ENCODE measurements at regions not wholly inside any gene's neighbourhood (a gene's known extent, or its start where the extent isn't known, plus 50 kb on each side); places are given as distances from the start of the nearest gene placed in this dataset.

DNA sequence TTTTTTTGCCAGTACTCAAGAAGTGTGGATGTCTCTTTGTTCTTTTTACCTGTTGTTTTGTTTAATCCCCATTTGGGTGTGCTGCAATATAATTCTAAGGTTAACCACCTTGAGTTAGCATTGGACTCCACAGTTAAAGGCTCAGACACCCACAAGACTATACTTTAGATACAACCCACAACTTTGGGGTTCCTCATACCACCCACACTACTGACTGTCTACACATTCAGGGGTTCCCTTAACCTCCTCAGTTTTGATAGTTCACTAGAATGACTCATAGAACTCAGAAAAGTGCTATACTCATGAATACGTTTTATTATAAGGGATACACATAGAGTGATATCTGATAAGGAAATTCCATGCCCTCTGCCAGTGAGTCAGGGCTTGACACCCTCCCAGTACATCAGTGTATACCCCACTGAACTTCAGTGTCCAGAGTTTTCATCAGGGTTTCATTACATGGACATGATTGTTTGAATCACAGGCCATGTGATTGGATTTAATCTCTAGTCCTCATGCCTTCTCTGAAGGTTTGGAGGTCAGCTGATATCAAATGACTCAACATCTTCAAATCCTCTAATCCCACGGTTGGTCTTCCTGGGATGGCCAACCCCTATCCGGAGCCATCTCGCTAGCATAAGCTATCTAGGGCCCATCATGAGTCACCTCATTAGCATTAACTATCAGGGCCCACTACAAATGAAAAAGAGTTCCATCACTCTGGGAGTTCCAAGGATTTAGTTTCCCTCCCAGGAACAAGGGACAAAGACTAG lies 357.7 kb upstream of the EMCN start:
- Histone ChIP-seq H3K4me2 (ENCODE audit: low read depth, low read length) (no peak overlapping the region), H4K5ac (ENCODE audit: low read depth, low read length) (no peak overlapping the region), H3K27ac (ENCODE audit: insufficient read depth, low read length) (no peak overlapping the region), H2AK9ac (replicated peaks; ENCODE audit: low read depth, low read length, poor library complexity) (no peak overlapping the region), H3K4ac (ENCODE audit: low read depth, low read length) (no peak overlapping the region), H4K20me1 (ENCODE audit: insufficient read depth, low read length) (no peaks in the 10 kb centered on the region), H3K9me1 (ENCODE audit: insufficient read depth, low read length) (no peaks in the 10 kb centered on the region), H2BK20ac (ENCODE audit: low read depth, low read length) (no peak overlapping the region), H3K4me3 (ENCODE audit: insufficient read depth, low read depth, low read length) (no peak overlapping the region), H3K18ac (ENCODE audit: low read depth, low read length) (no peak overlapping the region), H2BK120ac (ENCODE audit: low read depth, low read length) (no peak overlapping the region), H3K79me1 (ENCODE audit: low read depth in 1 of 2, low read length in 2 of 2) (no peaks in the 10 kb centered on the region), H2AK5ac (ENCODE audit: low read depth, low read length) (no peak overlapping the region), H3K36me3 (ENCODE audit: control insufficient read depth, insufficient read depth, low read length) (no peaks in the 10 kb centered on the region), H3K56ac (ENCODE audit: extremely low read depth, insufficient read depth, low read length) (no peak overlapping the region), H3K23ac (ENCODE audit: low read depth, low read length) (no peak overlapping the region), H3K27me3 (ENCODE audit: control insufficient read depth, insufficient read depth, low read length) (no peaks in the 10 kb centered on the region), H2BK15ac (ENCODE audit: low read depth, low read length) (no peak overlapping the region), H3K9ac (ENCODE audit: low read depth, low read length) (no peak overlapping the region), H2AFZ (replicated peaks; ENCODE audit: low read length, poor library complexity) (no peak overlapping the region), H3K9me3 (ENCODE audit: control insufficient read depth, insufficient read depth, low read length) (no peaks in the 10 kb centered on the region), H2BK5ac (ENCODE audit: low read depth, low read length, poor library complexity, severe bottlenecking) (no peak overlapping the region), H3K4me1 (ENCODE audit: control insufficient read depth, insufficient read depth, low read length) (no peaks in the 10 kb centered on the region), H4K8ac (ENCODE audit: low read depth in 2 of 2, low read length in 2 of 2) (no peak overlapping the region), H4K91ac (ENCODE audit: insufficient read depth, low read depth, low read length) (no peak overlapping the region), H3K14ac (replicated peaks; ENCODE audit: low read depth, low read length) (no peak overlapping the region)
- no peak for DNase-seq
- WGBS, 2 experiments (ENCODE audit: extremely low coverage in 2 of 2, insufficient read length in 1 of 2): 44% methylated on average over 3 of the region's 4 CpGs; no CpG with 5 or more reads in 1 of the 2 experiments
- in situ Hi-C loops (cut with MboI; ENCODE audit: low sequenced_read_pairs) (no loop called here), intact Hi-C loops (cut with micrococcal nuclease) (no loop called here), dilution Hi-C loops (cut with HindIII; ENCODE audit: low sequenced_read_pairs, unreplicated experiment) (no loop called here)
- ATAC-seq (ENCODE audit: low read depth): no peak
- POLR2A ChIA-PET (ENCODE audit: unreplicated experiment): no interaction called here
- BruUV-seq (replicated peaks): no TSS peak
- TF ChIP-seq, protein P1, sequence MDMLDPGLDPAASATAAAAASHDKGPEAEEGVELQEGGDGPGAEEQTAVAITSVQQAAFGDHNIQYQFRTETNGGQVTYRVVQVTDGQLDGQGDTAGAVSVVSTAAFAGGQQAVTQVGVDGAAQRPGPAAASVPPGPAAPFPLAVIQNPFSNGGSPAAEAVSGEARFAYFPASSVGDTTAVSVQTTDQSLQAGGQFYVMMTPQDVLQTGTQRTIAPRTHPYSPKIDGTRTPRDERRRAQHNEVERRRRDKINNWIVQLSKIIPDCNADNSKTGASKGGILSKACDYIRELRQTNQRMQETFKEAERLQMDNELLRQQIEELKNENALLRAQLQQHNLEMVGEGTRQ (IDR thresholded peaks at IDR 0.05; ENCODE audit: low read depth, low read length): no peak
- CTCF ChIA-PET: no interaction called here

Measured in IMR-90 (cell line).